HTR-8/SVneo (cell line): ENCODE measurements at regions not wholly inside any gene's neighbourhood (a gene's known extent, or its start where the extent isn't known, plus 50 kb on each side); places are given as distances from the start of the nearest gene placed in this dataset.
"Not testable (repeated sequence)": the region's sequence is repeated elsewhere in the genome, so short reads cannot be mapped to it uniquely, and the experiment has no call there.

ENCODE experiments used
- DNase-seq: peaks from one replicate; pipeline ENCODE4 v3.0.0; 2011; ENCODE audit warnings: low spot score, mixed read lengths; ENCODE audit not compliant: insufficient read length
- FAIRE-seq: peaks from 2 replicates; lab custom pipeline; 2011; peaks lifted over from hg19 to GRCh38; lab: Jason Lieb, UNC

- FAIRE-seq, DNase-seq: not testable (repeated sequence)
These were observed 194.1 kb downstream of the BANP start for GRCh38 chr16:88145376-88145775.

GRCh38 chr16:88145824-88146405 lies 194.7 kb downstream of the BANP start:
- FAIRE-seq, DNase-seq: not testable (repeated sequence)

- peak; percentile 87 for FAIRE-seq
These were observed 196.8 kb downstream of the BANP start for GRCh38 chr16:88148078-88148477.

DNA sequence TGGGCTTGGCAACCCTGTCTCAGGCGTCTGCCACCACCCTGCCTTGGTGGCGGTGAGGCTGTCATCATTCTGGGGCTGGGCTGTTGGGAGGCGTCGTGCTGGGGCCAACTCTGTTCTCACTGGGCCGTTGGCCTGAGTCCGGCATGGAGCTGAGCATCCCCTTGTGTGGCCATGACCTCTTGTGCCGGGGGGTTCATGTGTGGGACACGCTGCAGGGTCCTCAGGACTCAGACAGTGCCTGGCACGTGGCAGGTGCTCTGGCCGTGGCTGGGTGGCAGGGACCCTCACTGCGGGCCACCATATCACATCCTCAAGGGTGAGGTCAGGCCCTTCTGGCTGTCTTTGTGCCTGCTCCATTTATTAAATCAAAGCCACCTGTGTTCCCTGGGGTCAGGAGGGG lies 197.4 kb downstream of the BANP start:
- DNase-seq, FAIRE-seq: not testable (repeated sequence)

More at GRCh38 chr16:88148078-88148477, 196.8 kb downstream of the BANP start:
- DNase-seq = not testable (repeated sequence)

DNA sequence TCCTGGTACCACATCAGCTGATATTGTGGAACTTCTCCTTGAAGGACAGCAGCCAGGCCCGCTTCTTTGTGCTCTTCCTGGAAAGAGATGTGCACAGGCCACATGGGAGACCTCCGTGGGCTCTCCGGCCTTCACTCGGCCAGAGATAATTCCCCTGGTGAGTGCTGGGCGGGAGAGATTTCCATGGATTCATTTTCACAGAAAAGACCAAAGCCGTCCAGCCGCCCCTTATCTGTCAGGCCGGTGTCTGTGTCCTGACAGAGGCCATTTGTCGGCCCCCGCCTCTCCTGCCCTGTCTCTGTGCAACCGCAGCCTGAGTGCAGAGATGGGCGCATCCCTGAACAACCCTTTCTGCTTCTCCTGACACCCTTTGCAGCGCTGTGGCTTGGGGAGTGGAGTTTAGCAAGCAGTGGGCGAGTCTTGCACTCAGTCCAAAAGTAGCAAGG lies 197.9 kb downstream of the BANP start:
- not testable (repeated sequence) for DNase-seq
- FAIRE-seq = peak; percentile 75

DNA sequence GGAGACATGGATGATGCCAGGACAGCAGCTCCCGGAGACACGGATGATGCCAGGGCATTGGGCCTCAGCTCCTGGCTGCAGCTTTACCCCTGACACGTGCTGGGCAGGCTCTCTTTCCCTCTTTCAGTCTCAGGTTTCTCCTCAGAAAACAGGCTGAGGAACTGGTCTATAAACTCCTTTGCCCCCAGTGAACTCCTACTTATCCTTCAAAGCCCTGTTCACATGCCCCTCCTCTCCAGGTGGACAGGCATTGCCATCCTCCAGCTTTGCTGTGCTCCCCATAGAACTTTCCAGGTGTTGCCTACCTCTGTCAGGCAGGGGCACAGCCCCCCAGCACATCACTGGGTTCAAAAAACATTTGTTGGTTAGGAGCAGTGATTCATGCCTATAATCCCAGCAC lies 198.4 kb downstream of the BANP start:
- not testable (repeated sequence) for DNase-seq, FAIRE-seq

DNA sequence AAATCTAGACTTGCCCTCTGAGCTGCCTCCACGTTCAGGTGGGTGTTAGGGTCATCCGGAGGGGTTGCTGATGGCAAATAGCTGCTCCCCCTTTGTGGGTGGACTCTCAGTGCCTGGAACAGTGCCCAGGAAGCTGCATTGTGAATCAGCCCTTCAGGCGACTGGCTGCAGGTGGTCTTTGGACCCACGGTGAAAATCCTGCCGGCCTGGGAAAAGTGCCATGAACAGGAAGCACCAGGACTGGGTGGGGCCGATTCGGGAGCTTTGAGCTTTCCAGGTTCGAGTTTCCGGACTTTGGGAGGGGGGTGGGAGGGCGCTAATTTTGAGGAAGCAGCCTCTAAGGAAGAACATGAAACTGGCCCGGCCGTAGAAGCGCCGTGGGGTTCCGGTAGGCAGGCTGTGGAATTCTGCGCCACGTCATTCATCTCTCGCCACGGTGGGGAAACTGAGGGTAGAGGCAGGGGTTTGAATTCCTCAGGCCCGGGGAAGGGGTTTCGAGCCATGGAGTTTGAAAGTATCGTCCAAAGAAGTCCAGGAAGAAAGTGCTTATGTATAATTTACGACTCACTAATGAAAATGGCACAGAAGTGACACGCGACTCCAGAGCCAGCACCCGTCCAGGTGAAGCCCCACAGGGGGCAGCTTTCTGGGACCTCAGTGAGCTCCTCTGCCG lies 199.4 kb downstream of the BANP start:
- not testable (repeated sequence) for DNase-seq, FAIRE-seq

DNA sequence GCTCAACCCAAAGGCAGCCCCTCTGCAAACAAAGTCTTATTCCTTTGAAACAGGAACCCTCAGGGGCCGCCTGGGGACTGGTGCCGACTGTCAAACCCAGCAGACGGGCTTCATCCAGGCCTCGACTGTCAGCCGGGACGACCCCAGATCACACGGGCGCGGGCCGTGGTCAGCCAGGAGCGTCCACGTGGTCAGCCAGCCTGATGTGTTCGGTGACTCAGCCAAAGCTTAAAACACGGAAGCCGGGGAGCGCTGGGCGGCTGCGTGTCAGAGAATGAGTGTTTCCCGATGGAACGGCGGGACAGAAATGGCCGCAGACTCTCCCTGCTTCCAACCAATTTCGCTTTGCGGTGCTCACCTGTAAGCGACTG lies 199.9 kb downstream of the BANP start:
- DNase-seq, FAIRE-seq: not testable (repeated sequence)

DNA sequence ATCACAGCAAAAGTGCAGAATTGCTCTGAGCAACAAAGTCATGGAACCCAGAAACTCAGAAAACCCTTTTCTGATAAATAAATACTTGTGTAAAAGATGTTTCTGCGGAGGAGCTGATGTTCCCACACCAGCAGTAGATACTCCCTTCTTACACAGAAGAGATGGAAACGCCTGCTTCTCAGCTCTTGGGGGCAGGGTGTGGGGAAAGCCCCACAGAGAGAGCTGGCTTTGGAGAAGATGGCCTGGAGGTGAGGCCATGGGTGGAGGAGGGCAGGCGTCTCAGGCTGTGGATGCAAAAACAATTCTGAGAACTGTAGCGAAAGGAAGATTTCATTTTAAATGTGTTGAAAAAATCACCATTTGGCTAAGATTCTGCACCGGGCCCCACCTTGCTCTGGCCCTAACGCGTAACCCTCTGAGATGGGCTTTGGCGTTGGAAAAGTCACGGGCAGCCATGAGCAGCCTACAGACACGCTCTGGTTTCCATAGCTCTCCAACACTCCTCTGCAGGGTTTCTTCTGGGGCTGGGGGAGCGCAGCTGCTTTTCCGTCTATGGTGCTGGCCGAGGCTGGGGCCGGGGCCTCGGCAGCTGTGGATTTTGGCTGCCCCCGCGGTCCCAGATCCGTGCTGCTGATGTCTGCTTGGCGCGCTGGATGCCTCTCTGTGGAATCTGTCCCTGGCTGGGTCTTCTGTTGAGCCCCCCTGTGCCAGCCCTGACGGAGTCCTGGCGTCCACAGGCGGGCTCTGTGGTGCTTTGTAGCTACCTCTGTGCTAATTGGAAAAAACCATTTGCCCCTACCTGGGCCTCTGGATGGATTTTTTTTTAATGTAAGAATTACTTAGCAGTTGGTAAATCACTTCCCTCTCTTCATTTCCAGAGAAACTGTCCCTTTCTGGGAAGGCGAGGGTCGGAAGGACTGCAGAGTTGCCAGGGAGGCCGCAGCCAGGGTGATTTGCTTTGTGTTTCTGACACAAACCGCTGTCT lies 200.9 kb downstream of the BANP start:
- FAIRE-seq, DNase-seq: not testable (repeated sequence)

DNA sequence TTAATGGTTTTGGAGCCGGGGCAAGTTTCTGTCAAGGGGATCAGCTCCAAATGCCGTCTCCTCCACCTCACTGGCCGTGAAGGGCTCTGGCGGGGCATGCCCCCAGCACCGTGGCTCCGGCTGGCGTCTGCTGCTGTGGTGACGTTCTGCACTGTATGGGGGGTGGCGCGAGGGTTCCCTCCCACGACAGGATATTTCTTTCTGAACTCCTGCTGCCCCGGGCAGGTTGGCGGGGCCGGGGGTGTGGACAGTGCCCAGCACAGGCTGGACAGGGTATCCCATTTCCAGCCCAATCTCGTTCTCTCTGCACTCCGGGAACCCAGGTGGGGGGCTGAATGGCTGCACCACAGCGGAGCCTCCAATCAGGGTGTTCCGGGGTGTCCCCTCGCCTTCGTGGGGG lies 201.6 kb downstream of the BANP start:
- not testable (repeated sequence) for FAIRE-seq, DNase-seq

DNA sequence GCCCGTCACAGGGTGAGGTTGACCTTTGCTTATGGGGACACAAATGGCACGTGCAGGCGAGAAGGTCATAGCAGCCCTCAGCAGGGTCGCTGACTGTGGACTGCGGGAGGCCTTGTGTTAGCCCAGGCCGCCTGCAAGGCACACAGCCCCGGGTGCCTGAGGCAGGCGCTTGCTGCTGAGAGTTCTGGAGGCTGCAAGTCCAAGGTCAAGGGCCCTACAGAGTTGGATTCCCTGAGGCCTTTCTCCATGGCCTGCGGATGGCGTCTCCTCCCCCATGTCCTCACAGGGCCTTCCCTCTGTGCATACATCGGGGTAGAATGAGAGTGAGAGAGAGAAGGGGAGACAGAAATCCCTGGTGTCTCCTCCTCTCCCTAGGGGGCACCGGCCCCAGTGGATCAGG lies 202.3 kb downstream of the BANP start:
- DNase-seq, FAIRE-seq: not testable (repeated sequence)

DNA sequence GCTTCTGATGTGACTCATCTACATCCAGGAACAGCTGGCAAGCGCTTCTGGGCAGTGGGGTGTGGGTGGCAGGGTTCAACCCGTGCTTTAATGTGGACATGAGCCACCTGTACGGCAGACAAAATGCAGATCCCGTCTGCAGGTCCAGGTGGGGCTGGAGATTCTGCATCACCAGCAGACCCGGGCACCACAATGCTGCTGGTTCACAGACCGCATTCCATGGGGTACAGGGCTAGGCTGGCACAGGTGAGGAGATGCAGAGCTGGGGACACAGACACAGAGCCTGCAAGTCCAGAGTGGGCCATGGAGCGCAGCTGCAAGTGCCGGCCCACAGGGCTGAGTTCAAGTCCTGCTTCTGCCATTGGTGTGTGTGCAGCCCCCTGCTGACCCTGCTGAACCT lies 203.7 kb downstream of the BANP start:
- DNase-seq, FAIRE-seq: not testable (repeated sequence)

DNA sequence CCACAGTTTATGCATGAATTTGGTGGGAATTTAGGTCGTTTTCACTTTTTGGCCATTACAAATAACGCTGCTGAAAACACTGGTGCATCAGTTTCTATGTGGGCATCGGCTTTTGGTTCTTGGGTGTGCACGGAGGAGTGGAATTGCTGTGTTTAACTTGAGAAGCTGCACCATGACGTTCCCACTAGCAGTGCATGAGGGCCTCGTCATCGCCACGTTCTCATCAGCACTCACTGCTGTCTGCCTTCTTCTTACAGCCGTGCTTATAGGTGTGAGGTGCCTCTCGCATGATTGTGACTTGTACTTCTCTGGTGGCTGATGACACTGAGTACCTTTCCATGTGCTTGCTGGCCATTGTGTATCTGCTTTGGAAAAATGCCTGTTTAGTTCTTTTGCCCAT lies 204.4 kb downstream of the BANP start:
- DNase-seq, FAIRE-seq: not testable (repeated sequence)

DNA sequence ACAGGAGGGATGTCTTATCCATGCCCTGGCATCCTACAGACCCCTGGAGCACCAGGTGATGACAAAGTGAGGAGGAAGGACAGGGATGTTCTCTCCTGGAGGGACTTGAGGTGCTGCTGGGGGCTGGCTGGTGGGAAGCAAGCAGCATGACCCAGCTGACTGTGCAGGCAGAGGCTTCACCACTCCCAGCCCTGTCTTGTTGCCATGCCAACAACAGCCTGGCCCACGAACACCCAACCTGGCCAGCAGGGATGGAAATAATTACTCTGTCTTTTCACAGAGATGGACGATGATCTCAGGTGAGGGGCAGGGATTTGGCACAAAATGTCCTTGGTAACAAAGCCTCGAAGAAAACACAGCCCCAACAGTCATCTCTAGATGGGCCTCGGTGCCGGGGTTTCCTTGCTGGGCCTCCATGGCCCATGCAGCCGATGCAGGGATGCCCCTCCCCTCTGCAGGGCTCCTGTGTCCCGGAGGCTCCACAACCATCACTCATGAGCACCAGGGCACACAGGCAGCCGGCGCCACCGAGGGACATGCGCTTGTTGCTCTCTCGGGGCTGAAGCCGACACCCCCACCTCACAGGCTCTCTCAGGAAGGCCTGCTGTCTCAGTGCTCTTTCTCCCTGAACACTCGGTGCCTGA lies 205.5 kb downstream of the BANP start:
- not testable (repeated sequence) for FAIRE-seq, DNase-seq

DNA sequence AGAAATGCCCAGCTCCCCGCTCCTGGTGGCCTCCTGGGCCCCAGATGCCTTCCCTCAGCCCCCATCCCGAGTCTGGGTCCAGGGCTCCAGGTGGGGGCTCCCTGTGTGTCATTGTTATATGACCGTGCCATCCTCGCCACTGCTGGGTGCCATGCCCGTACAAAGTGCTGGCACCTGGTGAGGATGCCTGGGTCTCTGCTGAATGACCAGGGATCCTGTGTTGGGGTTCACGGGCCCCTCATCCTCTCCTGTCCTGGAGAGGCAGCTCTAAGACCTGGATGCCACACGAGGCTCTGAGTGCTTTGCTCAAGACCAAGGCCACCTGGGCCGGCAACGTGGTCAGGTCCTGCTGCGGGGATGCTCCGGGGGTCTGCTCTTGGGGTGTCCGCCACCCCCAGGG lies 206.5 kb downstream of the BANP start:
- FAIRE-seq = not testable (repeated sequence)

DNA sequence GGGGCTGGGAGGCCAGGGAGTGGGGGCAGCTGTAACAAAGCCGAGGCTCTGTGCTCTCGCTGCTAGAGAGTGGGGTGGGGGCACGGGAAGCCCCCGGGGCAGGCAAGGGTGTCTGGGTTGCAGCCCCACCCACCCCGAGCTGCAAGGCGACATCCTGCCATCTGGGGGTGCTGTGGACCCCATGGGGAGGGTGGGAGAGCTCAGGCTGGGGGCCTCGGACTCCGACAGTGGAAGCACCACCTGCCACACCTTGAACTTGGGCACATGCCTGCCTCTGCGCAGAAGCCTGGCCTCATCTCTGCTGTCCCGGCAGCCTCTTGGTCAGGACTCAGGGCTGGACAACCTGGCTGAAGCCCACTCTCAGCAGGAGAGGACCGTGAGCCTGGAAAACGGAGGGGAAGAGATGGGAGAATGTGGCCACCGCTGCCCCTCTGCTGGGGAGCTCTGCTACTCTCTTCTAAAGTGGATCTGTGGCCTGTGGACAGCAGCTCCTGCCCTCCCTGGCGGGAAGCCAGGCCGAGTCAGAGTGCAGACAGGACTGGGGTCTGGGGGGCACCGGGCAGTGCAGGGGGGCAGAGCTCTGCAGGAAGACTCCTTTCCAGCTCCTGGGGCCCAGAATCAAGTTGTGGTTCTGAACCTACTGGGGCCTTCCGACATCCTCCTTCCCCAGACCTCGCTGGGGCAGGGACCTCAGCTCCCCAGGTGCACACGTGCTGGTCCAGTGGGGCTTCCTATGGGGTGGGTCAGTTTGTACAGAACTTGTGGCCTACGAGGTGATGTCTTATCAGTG lies 207.2 kb downstream of the BANP start:
- FAIRE-seq, DNase-seq: not testable (repeated sequence)

More for the DNA sequence above, 206.5 kb downstream of the BANP start:
- not testable (repeated sequence) for DNase-seq

GRCh38 chr16:88159046-88159896 lies 208.0 kb downstream of the BANP start:
- not testable (repeated sequence) for DNase-seq, FAIRE-seq

- not testable (repeated sequence) for FAIRE-seq, DNase-seq
These were observed 208.7 kb downstream of the BANP start for GRCh38 chr16:88159897-88160335.
